ENCODE measurements at regions not wholly inside any gene's neighbourhood (a gene's known extent, or its start where the extent isn't known, plus 50 kb on each side); places are given as distances from the start of the nearest gene placed in this dataset.

GRCh38 chr10:42113158-42113450 is 525.3 kb downstream of the ZNF33B start:
- Histone ChIP-seq H3K9me3 (peaks cover 24 to 30% of the 10 kb centered on the region in 2 donors), H3K27ac (no peak overlapping the region), H3K4me3 (no peak overlapping the region), H3K27me3 (no peaks in the 10 kb centered on the region), H3K4me1 (no peaks in the 10 kb centered on the region), H3K36me3 (no peaks in the 10 kb centered on the region)
- intact Hi-C loops (cut with DNase I; ENCODE audit: low total_unique reads), result no loop called here
- DNase-seq (ENCODE audit: low spot score in 2 of 2), result no peak
- TF ChIP-seq POLR2AphosphoS5 (IDR thresholded peaks at IDR 0.05) (no peak), CTCF (IDR thresholded peaks at IDR 0.05) (no peak), POLR2A (IDR thresholded peaks at IDR 0.05) (no peak)

- intact Hi-C loops (cut with DNase I; ENCODE audit: low total_unique reads), result no loop called here
- H3K4me1 ChIP-seq, result no peaks in the 10 kb centered on the region
- H3K4me3 ChIP-seq, result no peak overlapping the region
- no peaks in the 10 kb centered on the region for H3K27me3 ChIP-seq
- no peak for TF ChIP-seq CTCF (IDR thresholded peaks at IDR 0.05)
- TF ChIP-seq POLR2A (IDR thresholded peaks at IDR 0.05), result no peak
- no peak for TF ChIP-seq POLR2AphosphoS5 (IDR thresholded peaks at IDR 0.05)
- no peaks in the 10 kb centered on the region for H3K36me3 ChIP-seq
- no peak overlapping the region for H3K27ac ChIP-seq
- DNase-seq (ENCODE audit: low spot score in 2 of 2), result no peak
- H3K9me3 ChIP-seq, result peaks cover 24 to 30% of the 10 kb centered on the region in 2 donors
Observed at GRCh38 chr10:42112331-42113157, 525.8 kb downstream of the ZNF33B start.

- TF ChIP-seq POLR2AphosphoS5 (IDR thresholded peaks at IDR 0.05), result no peak
- no peak for TF ChIP-seq CTCF (IDR thresholded peaks at IDR 0.05)
- TF ChIP-seq POLR2A (IDR thresholded peaks at IDR 0.05), result no peak
- no peak overlapping the region for H3K27ac ChIP-seq
- H3K4me3 ChIP-seq, result no peak overlapping the region
- intact Hi-C loops (cut with DNase I; ENCODE audit: low total_unique reads), result no loop called here
- peaks cover 24 to 30% of the 10 kb centered on the region in 2 donors for H3K9me3 ChIP-seq
- H3K4me1 ChIP-seq, result no peaks in the 10 kb centered on the region
- no peak for DNase-seq (ENCODE audit: low spot score in 2 of 2)
- H3K36me3 ChIP-seq, result no peaks in the 10 kb centered on the region
- no peaks in the 10 kb centered on the region for H3K27me3 ChIP-seq
Observed at GRCh38 chr10:42111661-42112330, 526.6 kb downstream of the ZNF33B start.

- H3K4me1 ChIP-seq, result no peaks in the 10 kb centered on the region
- TF ChIP-seq POLR2A (IDR thresholded peaks at IDR 0.05) (no peak), POLR2AphosphoS5 (IDR thresholded peaks at IDR 0.05) (no peak)
- H3K27me3 ChIP-seq, result no peaks in the 10 kb centered on the region
- intact Hi-C loops (cut with DNase I; ENCODE audit: low total_unique reads), result no loop called here
- no peak for DNase-seq (ENCODE audit: low spot score in 2 of 2)
- peaks cover 28 to 30% of the 10 kb centered on the region in 2 donors for H3K9me3 ChIP-seq
- no peak overlapping the region for H3K27ac ChIP-seq
- no peaks in the 10 kb centered on the region for H3K36me3 ChIP-seq
- no peak overlapping the region for H3K4me3 ChIP-seq
Observed at GRCh38 chr10:42111076-42111475, 527.3 kb downstream of the ZNF33B start.

All from breast epithelium (tissue), 4 donors.